Adrenal gland (tissue), 9 donors: ENCODE measurements at regions not wholly inside any gene's neighbourhood (a gene's known extent, or its start where the extent isn't known, plus 50 kb on each side); places are given as distances from the start of the nearest gene placed in this dataset.

Experiments
- DNase-seq, 7 donors: peaks; one replicate each; pipeline ENCODE4 v3.0.0-alpha.2; 2019 to 2020
- H3K27ac ChIP-seq, 5 donors: fragments of 200-600 bp; sonication (generic) in 4 of 5; 1 replicate in 3 of 5; 2 replicates in 2 of 5; pipeline versions ENCODE4 v1.5.1 to v1.8.0; 2016 to 2020; ENCODE audit warnings: mild to moderate bottlenecking in 1 of 5
- H3K27me3 ChIP-seq: fragments of 200-600 bp; 2 replicates; pipeline ENCODE4 v1.8.0; 2021
- H3K36me3 ChIP-seq, 2 donors: fragments of 200-600 bp; replicated peaks in 1 of 2; 1 replicate in 1 of 2; 2 replicates in 1 of 2; pipeline versions ENCODE4 v1.5.1 to v1.8.0; 2018 to 2022
- H3K4me1 ChIP-seq, 2 donors: fragments of 200-600 bp; replicated peaks in 1 of 2; 1 replicate in 1 of 2; 2 replicates in 1 of 2; pipeline versions ENCODE4 v1.5.1 to v1.8.0; 2018 to 2021
- H3K4me3 ChIP-seq, 4 donors: fragments of 200-600 bp; sonication (generic) in 3 of 4; one replicate each; pipeline ENCODE4 v1.5.1; 2016 to 2018
- H3K9me3 ChIP-seq, 3 donors: fragments of 200-600 bp; sonication (generic) in 1 of 3; replicated peaks in 1 of 3; 1 replicate in 2 of 3; 2 replicates in 1 of 3; pipeline versions ENCODE4 v1.5.1 to v1.8.0; 2016 to 2021
- POLR2A ChIP-seq, 2 donors: fragments of 450-650 bp; IDR thresholded peaks; one replicate each; pipeline ENCODE4 v1.6.1; 2017; ENCODE audit warnings: antibody characterized with exemption in 2 of 2, mild to moderate bottlenecking in 2 of 2, moderate library complexity in 1 of 2
- WGBS, 4 donors: extraction: QIAGEN DNeasy Blood & Tissue Kit in 2 of 4; methylation state at CpG; one replicate each; pipeline versions ENCODE4 v1.1.5 to v1.1.7; 2013 to 2017; 5-methylcytosine and 5-hydroxymethylcytosine counted together
- intact Hi-C, 2 donors: fragments of 100-400 bp; cut with DNase I; formaldehyde crosslinking; loops; one replicate each; pipeline versions ENCODE4 v1.14.1 to v1.15.0; 2022 to 2023
- TF ChIP-seq, protein P1 (sequence below), 6 experiments: fragments of 450-650 bp in 4 of 6; fragments of 200-600 bp in 2 of 6; sonication (generic) in 1 of 6; IDR thresholded peaks; 1 replicate in 5 of 6; 2 replicates in 1 of 6; pipeline versions ENCODE4 v1.5.1 to v1.8.0; 2016 to 2021; ENCODE audit warnings: antibody characterized with exemption in 6 of 6, mild to moderate bottlenecking in 2 of 6, moderate library complexity in 1 of 6
- donor health status: healthy with polysubstance abuse.
- donor health status: Bipolar disorder and iron deficiency.
- donor health status: DM: yes; HTN: yes; CAD: no.
- donor health status: DM: no; HTN: no; CAD: no.
- donor health status: DM: no; HTN: no; CAD: no.

DNA sequence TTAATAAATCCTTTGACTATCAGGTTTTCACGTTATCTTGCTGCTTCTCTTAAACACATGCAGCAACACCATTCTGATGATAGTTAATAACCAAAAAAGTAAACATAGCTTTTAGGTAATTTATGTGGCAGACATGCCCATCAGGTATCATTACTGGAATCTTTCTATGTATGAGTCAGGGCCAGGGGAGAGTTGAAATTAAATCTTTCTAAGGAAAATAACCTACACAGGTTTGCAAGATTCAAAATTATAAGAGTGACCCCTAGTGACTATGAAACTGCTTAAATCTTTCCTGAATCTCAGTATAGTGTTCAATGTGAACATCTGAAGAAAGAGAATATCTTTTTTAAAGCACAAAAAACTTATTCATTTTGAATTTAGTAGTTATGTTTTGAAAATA is 666.6 kb downstream of the CDH11 start:
- Histone ChIP-seq H3K27me3 (no peaks in the 10 kb centered on the region), H3K4me1 (no peaks in the 10 kb centered on the region), H3K36me3 (no peaks in the 10 kb centered on the region), H3K4me3 (no peak overlapping the region), H3K27ac (no peak overlapping the region), H3K9me3 (no peaks in the 10 kb centered on the region)
- no peak for DNase-seq
- WGBS, 4 donors = 69 to 78% (median 75%) methylated on average over 1 of the region's 1 CpG
- intact Hi-C loops = loop anchor here in 1 of 2 donors (10.0 kb wide), 1 partner anchor 360 kb away; no protein-coding TSS in a partner anchor
- TF ChIP-seq, protein P1, sequence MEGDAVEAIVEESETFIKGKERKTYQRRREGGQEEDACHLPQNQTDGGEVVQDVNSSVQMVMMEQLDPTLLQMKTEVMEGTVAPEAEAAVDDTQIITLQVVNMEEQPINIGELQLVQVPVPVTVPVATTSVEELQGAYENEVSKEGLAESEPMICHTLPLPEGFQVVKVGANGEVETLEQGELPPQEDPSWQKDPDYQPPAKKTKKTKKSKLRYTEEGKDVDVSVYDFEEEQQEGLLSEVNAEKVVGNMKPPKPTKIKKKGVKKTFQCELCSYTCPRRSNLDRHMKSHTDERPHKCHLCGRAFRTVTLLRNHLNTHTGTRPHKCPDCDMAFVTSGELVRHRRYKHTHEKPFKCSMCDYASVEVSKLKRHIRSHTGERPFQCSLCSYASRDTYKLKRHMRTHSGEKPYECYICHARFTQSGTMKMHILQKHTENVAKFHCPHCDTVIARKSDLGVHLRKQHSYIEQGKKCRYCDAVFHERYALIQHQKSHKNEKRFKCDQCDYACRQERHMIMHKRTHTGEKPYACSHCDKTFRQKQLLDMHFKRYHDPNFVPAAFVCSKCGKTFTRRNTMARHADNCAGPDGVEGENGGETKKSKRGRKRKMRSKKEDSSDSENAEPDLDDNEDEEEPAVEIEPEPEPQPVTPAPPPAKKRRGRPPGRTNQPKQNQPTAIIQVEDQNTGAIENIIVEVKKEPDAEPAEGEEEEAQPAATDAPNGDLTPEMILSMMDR (IDR thresholded peaks at IDR 0.05) = peak in 5 of 6 experiments; percentile 17 to 39 (median 24)
- no peak for TF ChIP-seq POLR2A (IDR thresholded peaks at IDR 0.05)

DNA sequence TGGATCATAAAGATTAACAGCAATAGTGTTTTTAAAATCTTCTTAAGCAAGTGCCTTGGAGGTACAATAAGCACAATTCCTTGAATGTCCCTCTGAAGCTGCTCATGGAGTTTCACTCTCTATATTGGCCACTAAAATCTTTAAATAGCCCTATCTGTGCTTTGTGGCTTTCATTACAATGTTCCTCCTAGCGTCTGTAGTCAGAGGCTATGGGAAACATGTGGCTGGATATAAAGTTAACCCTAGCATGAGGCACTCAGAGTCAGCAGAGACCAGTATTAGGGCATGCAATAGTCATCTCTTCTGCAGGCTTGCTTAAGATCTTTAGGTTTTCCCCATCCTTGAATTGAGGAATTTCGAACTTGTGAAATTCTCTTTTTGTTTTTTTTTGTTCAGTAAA is 668.2 kb downstream of the CDH11 start:
- Histone ChIP-seq H3K9me3 (no peaks in the 10 kb centered on the region), H3K27me3 (no peaks in the 10 kb centered on the region), H3K27ac (no peak overlapping the region), H3K4me1 (no peaks in the 10 kb centered on the region), H3K4me3 (no peak overlapping the region), H3K36me3 (no peaks in the 10 kb centered on the region)
- TF ChIP-seq, protein P1 (IDR thresholded peaks at IDR 0.05) = no peak
- TF ChIP-seq POLR2A (IDR thresholded peaks at IDR 0.05) = no peak
- WGBS, 4 donors = 68 to 79% (median 70%) methylated on average over 2 of the region's 2 CpGs
- intact Hi-C loops = loop anchor here in 1 of 2 donors (10.0 kb wide), 1 partner anchor 359 kb away; no protein-coding TSS in a partner anchor
- no peak for DNase-seq

DNA sequence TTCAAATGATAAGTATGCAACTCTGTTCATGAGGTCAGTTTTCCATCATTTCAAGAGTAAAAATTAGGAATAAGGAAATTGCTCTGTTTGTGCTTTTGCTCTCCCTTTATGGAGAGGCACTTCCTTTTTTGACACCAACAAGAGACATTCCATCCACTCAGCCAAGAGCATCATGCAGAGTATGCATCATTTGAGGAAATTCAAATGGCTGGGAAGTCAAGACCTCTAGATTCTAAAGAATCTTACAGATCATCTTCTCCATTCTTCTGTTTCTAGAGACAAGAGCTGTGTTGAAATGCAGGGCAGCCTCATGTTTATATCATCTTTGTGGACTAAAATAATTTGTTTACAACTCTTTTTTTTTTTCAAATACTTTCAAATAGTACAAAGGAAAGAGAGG is 669.4 kb downstream of the CDH11 start:
- no peak overlapping the region for H3K4me3 ChIP-seq
- H3K4me1 ChIP-seq = no peaks in the 10 kb centered on the region
- TF ChIP-seq POLR2A (IDR thresholded peaks at IDR 0.05) = no peak
- TF ChIP-seq, protein P1 (IDR thresholded peaks at IDR 0.05) = no peak
- no peaks in the 10 kb centered on the region for H3K9me3 ChIP-seq
- H3K27ac ChIP-seq = no peak overlapping the region
- H3K36me3 ChIP-seq = no peaks in the 10 kb centered on the region
- intact Hi-C loops = loop anchor here in 1 of 2 donors (10.0 kb wide), 1 partner anchor 358 kb away; no protein-coding TSS in a partner anchor
- DNase-seq = no peak
- H3K27me3 ChIP-seq = no peaks in the 10 kb centered on the region

DNA sequence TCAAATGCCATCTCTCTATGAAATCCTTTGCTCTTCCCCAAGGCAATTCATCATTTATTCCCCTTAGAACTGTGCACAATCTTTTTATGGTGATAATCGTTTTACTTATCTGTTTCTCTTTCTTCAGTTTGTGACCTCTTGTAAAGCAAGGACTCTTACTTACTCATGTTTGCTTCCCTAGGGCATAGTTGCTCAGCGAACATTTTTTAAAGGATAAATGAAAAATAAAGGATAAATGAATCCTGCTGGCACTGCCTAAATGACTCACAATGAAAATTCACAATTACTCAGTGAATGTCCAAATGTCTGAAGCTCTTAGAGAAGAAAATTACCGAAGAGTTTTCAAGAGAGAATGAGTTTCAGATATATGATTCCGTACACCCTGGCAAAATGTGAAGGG is 671.7 kb downstream of the CDH11 start:
- intact Hi-C loops = loop anchor here in 1 of 2 donors (10.0 kb wide), 1 partner anchor 355 kb away; no protein-coding TSS in a partner anchor
- no peaks in the 10 kb centered on the region for H3K27me3 ChIP-seq
- no peaks in the 10 kb centered on the region for H3K36me3 ChIP-seq
- 54 to 69% (median 60%) methylated on average over 4 of the region's 4 CpGs for WGBS, 4 donors
- no peaks in the 10 kb centered on the region for H3K4me1 ChIP-seq
- no peak overlapping the region for H3K27ac ChIP-seq
- no peaks in the 10 kb centered on the region for H3K9me3 ChIP-seq
- no peak overlapping the region for H3K4me3 ChIP-seq
- no peak for DNase-seq
- no peak for TF ChIP-seq POLR2A (IDR thresholded peaks at IDR 0.05)
- TF ChIP-seq, protein P1 (IDR thresholded peaks at IDR 0.05) = no peak
